ENCODE measurements at regions not wholly inside any gene's neighbourhood (a gene's known extent, or its start where the extent isn't known, plus 50 kb on each side); places are given as distances from the start of the nearest gene placed in this dataset.
A peak's percentile ranks its signal among the peaks of the same experiment; 100 is the strongest.

DNA sequence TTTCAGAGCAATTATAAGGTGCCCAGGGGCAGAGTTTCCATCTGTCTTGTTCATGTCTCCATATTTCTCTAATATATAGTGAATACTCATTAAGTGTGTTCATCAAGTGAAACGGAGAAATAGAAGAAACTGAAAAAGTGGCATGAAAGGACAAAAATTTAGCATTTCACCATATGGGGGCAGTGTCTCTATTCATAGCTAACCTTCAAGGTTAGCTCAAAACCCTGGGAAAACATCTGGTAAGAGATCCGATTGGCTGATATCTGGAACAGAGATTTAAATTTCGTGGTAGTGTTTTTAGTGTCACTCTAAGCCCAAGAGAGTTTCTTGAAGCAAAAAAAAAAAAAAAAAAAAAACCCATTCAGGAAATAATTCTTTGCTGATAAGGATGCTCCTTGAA, 367.5 kb downstream of the DAD1 start:
- WGBS, 2 donors = 33 to 41% methylated on average over 3 of the region's 3 CpGs
- Histone ChIP-seq H3K9me3 (no peaks in the 10 kb centered on the region), H3K36me3 (no peaks in the 10 kb centered on the region), H3K27ac (no peak overlapping the region), H3K27me3 (peaks cover 0 to 26% (median 7%) of the 10 kb centered on the region in 7 donors), H3K4me3 (no peak overlapping the region), H3K4me1 (peaks cover 0 to 10% (median 0%) of the 10 kb centered on the region in 9 donors)
- ATAC-seq (no peak), DNase-seq (no peak)
- intact Hi-C loops (cut with DNase I) = loop anchor here in 1 of 10 donors (10.0 kb wide), 1 partner anchor 153 kb away; no protein-coding TSS in a partner anchor
- TF ChIP-seq CTCF (IDR thresholded peaks at IDR 0.05) = peak in 2 of 9 donors; percentile 28

GRCh38 chr14:22220427-22220826, 368.6 kb downstream of the DAD1 start:
- H3K4me3 ChIP-seq = no peak overlapping the region
- H3K4me1 ChIP-seq = no peaks in the 10 kb centered on the region
- ATAC-seq (no peak), DNase-seq (no peak)
- no peaks in the 10 kb centered on the region for H3K9me3 ChIP-seq
- TF ChIP-seq CTCF (IDR thresholded peaks at IDR 0.05) = peak in 2 of 9 donors; percentile 12 to 22
- no peaks in the 10 kb centered on the region for H3K36me3 ChIP-seq
- H3K27ac ChIP-seq = no peak overlapping the region
- intact Hi-C loops (cut with DNase I) = loop anchor here in 1 of 10 donors (10.0 kb wide), 1 partner anchor 154 kb away; no protein-coding TSS in a partner anchor
- H3K27me3 ChIP-seq = peaks cover 0 to 26% (median 7%) of the 10 kb centered on the region in 7 donors
- 9 to 17% methylated on average over 1 of the region's 1 CpG for WGBS, 2 donors

DNA sequence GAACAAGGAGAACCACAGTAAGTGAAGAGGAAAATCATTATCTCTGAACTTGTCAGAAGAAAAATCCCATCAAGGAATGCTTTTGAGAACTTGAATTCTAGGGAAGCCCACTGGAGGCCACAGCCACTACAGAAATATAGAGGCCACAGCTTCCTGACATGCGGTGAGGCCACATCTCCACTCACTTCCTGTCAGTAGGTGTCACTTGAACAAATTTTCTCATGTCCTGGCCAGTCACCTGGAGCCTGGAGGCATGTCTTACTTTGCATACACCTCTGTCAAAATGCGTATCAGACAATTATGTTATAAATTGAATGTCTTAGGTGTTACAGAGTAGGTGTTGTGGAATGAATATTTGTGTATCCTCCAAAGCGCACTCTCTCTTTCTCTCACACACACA, 370.3 kb downstream of the DAD1 start:
- WGBS, 2 donors = 85 to 91% methylated on average over 3 of the region's 3 CpGs
- H3K27ac ChIP-seq = no peak overlapping the region
- peaks cover 0 to 26% (median 7%) of the 10 kb centered on the region in 7 donors for H3K27me3 ChIP-seq
- no peaks in the 10 kb centered on the region for H3K4me1 ChIP-seq
- ATAC-seq = no peak
- no peak for TF ChIP-seq CTCF (IDR thresholded peaks at IDR 0.05)
- no peak overlapping the region for H3K4me3 ChIP-seq
- H3K36me3 ChIP-seq = no peaks in the 10 kb centered on the region
- intact Hi-C loops (cut with DNase I) = no loop called here
- no peak for DNase-seq
- peaks cover 0 to 5% (median 0%) of the 10 kb centered on the region in 11 donors for H3K9me3 ChIP-seq

GRCh38 chr14:22213120-22213519, 375.9 kb downstream of the DAD1 start:
- intact Hi-C loops (cut with DNase I) = no loop called here
- ATAC-seq (no peak), DNase-seq (no peak)
- TF ChIP-seq CTCF (IDR thresholded peaks at IDR 0.05) = no peak
- Histone ChIP-seq H3K36me3 (no peaks in the 10 kb centered on the region), H3K4me1 (no peaks in the 10 kb centered on the region), H3K27ac (no peak overlapping the region), H3K4me3 (no peak overlapping the region), H3K9me3 (peaks cover 0 to 5% (median 0%) of the 10 kb centered on the region in 11 donors), H3K27me3 (no peaks in the 10 kb centered on the region)
- WGBS, 2 donors = 66 to 70% methylated on average over 3 of the region's 3 CpGs
